GM12875 (cell line): ENCODE measurements at regions not wholly inside any gene's neighbourhood (a gene's known extent, or its start where the extent isn't known, plus 50 kb on each side); places are given as distances from the start of the nearest gene placed in this dataset.

ENCODE experiments used
- H3K4me3 ChIP-seq: one replicate; pipeline ENCODE4 v1.5.1; 2011; ENCODE audit warnings: low read depth, low read length, control low read depth
- TF ChIP-seq, protein P1 (sequence below): IDR thresholded peaks from 2 replicates; pipeline ENCODE4 v1.5.1; 2011; ENCODE audit warnings: low read depth, mild to moderate bottlenecking, control low read depth, inconsistent platforms, low read length, moderate library complexity, borderline replicate concordance; ENCODE audit not compliant: insufficient read depth

DNA sequence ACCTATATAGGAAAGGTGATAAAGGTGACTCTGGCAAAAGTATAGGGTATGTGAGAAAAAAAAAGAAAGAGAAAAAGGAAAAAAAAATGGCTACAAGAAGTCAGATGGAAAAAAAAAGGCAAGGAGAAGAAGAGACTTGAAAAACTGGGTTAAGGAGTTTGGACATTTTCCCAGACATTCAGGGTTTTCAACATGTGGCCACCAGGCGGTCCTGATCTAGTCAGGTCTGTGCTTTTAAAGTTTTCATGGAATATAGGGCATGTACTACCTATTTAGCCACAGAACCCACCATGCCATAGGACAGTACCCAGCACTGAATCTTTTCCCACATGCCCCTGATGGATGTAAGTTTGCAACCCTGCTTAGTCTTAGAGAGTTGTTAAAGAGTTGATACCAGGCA, 433.7 kb downstream of the MAFB start:
- H3K4me3 ChIP-seq = no peak overlapping the region
- TF ChIP-seq, protein P1, sequence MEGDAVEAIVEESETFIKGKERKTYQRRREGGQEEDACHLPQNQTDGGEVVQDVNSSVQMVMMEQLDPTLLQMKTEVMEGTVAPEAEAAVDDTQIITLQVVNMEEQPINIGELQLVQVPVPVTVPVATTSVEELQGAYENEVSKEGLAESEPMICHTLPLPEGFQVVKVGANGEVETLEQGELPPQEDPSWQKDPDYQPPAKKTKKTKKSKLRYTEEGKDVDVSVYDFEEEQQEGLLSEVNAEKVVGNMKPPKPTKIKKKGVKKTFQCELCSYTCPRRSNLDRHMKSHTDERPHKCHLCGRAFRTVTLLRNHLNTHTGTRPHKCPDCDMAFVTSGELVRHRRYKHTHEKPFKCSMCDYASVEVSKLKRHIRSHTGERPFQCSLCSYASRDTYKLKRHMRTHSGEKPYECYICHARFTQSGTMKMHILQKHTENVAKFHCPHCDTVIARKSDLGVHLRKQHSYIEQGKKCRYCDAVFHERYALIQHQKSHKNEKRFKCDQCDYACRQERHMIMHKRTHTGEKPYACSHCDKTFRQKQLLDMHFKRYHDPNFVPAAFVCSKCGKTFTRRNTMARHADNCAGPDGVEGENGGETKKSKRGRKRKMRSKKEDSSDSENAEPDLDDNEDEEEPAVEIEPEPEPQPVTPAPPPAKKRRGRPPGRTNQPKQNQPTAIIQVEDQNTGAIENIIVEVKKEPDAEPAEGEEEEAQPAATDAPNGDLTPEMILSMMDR = no peak

DNA sequence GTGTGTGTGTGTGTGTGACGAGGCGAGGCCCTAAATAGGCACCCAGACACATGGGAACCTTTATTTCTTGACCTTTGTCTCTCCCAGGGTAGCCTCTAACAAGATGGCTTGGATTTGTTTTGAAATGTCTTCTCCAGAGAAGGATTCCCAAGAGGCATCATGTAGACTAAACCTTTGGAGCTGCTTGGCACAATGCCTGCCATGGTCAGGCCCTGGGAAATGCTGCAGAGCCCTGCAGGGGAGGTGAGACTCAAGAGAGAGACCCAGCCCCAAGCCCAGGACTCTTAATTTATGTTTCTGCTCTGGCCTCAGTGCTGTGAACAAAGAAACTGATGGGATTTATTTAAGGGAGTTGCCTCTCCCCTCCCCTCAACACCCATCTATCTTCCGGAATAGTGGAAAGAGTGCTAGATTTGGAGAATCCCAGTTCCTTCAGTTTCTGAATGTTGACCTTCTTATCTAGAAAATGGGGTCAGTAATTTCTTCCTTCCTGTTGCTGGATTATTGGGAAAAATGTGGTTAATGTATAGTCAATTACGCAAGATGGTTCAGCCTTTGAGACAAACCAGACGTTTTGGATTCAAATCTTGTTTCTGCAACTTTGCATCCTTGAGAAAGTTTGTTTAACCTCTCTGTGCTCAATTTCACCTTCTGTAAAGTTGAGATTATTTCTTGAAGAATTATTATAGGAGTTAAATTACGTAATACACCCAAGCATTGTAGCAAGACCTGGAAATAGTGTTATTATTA, 434.8 kb downstream of the MAFB start:
- TF ChIP-seq, protein P1 = no peak
- no peak overlapping the region for H3K4me3 ChIP-seq

GRCh38 chr20:40251284-40251932, 437.6 kb downstream of the MAFB start:
- TF ChIP-seq, protein P1 = peak; percentile 68
- H3K4me3 ChIP-seq = no peak overlapping the region

GRCh38 chr20:40249805-40250204, 439.2 kb downstream of the MAFB start:
- TF ChIP-seq, protein P1 = no peak
- no peak overlapping the region for H3K4me3 ChIP-seq

- H3K4me3 ChIP-seq = no peak overlapping the region
- TF ChIP-seq, protein P1 = no peak
Observed at GRCh38 chr20:40245829-40246228, 443.2 kb downstream of the MAFB start.

GRCh38 chr20:40244286-40244685, 444.8 kb downstream of the MAFB start:
- TF ChIP-seq, protein P1 = no peak
- H3K4me3 ChIP-seq = no peak overlapping the region
